ENCODE measurements at regions not wholly inside any gene's neighbourhood (a gene's known extent, or its start where the extent isn't known, plus 50 kb on each side); places are given as distances from the start of the nearest gene placed in this dataset.

DNA sequence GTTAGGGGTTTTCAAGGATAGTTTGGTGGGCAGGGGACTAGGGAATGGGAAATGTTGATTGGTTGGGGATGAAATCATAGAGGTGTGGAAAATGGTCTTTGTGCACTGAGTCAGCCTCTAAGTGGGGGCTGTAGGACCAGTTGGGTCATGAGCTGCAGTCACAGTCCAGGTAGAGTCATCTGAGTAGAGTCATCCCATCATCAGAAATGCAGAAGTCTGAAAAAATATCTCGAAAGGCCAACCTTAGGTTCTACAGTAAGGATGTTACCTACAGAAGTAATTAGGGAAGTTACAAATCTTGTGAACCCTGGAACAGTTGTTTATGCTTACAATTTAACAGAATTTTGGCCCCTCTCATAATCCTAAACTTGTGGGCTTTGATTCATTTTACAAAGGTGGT lies 63.4 kb upstream of the AP1S2 start:
- DNase-seq (ENCODE audit: low spot score): no peak
- FAIRE-seq: no peak

DNA sequence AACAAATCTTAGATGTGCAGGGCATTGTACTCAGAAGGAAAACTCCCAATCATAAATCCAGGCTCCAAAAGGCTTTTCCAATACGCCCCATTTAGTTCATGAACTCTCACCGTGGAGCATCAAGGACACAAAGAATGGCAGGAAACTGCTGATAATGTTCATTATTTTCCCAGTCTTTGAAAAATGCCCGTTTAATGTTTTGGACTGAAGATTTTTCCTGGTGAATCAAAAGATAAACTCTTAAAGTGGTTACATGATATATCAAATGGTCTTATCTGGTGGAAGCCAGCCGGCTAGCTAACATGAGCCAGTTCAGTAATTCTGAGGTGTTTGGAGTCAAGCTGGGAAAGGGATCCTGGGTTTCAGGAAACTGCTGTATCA lies 62.1 kb upstream of the AP1S2 start:
- no peak for FAIRE-seq
- DNase-seq (ENCODE audit: low spot score): no peak

GRCh38 chrX:15915959-15916703 lies 61.5 kb upstream of the AP1S2 start:
- FAIRE-seq (no peak), DNase-seq (ENCODE audit: low spot score) (no peak)

- DNase-seq (ENCODE audit: low spot score): no peak
- FAIRE-seq: no peak
Measured at GRCh38 chrX:15914486-15914885, 59.9 kb upstream of the AP1S2 start.

GRCh38 chrX:15913146-15913545 lies 58.5 kb upstream of the AP1S2 start:
- DNase-seq (ENCODE audit: low spot score) (no peak), FAIRE-seq (no peak)

DNA sequence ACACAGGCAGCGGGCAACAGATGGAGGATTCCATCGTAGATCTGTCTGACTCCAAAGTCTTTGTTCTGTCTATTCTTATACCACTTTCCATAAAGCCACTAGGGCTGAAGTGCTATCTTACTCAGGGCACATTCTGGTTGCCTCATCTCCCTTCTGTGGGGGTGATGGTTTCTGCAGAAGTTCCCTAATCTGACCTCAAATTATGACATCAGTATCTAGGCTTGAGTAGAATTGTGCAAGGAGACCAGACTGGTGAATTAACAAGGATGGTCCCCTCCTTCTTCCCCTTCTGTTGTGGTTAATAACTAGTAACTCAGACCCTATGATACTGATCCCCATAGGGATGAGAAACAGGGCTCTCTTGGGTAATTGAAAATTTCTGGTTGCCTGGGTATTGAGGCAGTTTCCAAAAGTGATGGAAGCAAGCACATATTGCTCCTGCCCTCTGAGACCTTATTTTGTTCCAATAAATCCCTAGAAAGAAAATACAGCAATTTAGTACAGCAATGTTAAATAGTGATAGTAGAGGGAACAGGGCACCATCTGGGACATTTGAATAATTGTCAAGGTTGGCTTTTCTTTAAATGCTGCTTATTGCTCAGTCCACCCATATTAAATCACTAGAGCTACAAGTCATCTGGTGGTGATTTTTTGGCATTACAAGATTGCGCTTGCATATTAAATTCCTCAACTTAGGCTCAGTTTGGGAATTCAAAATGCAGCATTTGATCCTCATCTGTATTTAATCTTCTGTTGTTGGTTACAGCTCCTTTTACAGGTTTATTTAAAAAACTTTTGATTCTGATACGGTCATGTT lies 57.3 kb upstream of the AP1S2 start:
- no peak for DNase-seq (ENCODE audit: low spot score)
- no peak for FAIRE-seq

GRCh38 chrX:15909605-15910004 lies 55.0 kb upstream of the AP1S2 start:
- DNase-seq (ENCODE audit: low spot score) (no peak), FAIRE-seq (no peak)

DNA sequence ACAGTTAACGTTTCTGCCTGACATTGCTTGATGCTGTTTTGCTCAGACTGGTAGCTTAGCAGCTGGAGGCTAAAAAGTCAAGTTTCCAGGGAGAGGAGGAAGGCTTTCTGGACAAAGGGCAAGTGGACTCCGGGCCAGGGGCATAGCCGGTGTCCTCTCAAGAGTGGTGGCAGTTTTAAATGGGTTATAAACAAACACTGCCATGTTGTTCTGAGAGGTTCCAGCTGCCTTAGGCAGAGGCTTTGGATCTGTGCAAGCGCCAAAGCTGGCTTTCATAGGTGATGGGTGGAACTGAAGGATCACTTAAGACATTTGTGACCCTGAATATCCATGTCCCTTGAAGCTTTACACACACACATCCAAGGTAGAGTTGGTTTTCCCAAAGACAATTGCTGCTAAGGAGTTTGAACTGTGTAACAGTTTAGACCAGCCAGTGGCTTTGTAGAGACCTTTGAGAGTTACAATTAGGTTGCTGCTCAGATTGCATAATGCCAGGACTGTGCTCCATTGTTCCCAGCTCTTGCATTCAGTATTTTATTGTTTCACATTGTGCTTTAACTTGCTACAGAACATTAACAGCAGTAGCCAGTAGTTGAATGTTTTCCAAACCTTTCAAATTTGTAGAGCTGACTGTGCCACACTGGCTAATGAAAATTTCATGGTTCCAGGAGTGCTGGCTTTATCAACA lies 54.1 kb upstream of the AP1S2 start:
- DNase-seq (ENCODE audit: low spot score) (no peak), FAIRE-seq (no peak)

- DNase-seq (ENCODE audit: low spot score) (no peak), FAIRE-seq (no peak)
Measured at GRCh38 chrX:15906041-15906943, 51.7 kb upstream of the AP1S2 start.

Measured in RCC 7860 (cell line).